Pancreas (tissue), 10 donors: ENCODE measurements at regions not wholly inside any gene's neighbourhood (a gene's known extent, or its start where the extent isn't known, plus 50 kb on each side); places are given as distances from the start of the nearest gene placed in this dataset.

ENCODE experiments used
- ATAC-seq, 4 donors: fragments of 200-7000 bp; cut with Tn5 transposase; one replicate each; pipeline versions ENCODE4 v1.8.0 to v1.9.1; 2020; ENCODE audit warnings: mild to moderate bottlenecking in 4 of 4, moderate library complexity in 4 of 4
- DNase-seq, 6 donors: peaks; one replicate each; pipeline ENCODE4 v3.0.0-alpha.2; 2020
- FAIRE-seq: peaks from 2 replicates; lab custom pipeline; 2012; peaks lifted over from hg19 to GRCh38; lab: Jason Lieb, UNC
- H3K27ac ChIP-seq, 4 donors: fragments of 200-600 bp; sonication (generic); 1 replicate in 3 of 4; 2 replicates in 1 of 4; pipeline versions ENCODE4 v1.5.0 to v1.8.0; 2020
- H3K27me3 ChIP-seq, 4 donors: fragments of 200-600 bp; one replicate each; pipeline ENCODE4 v1.8.0; 2021
- H3K36me3 ChIP-seq, 3 donors: fragments of 200-600 bp; sonication (generic) in 1 of 3; one replicate each; pipeline versions ENCODE4 v1.5.0 to v1.8.0; 2020 to 2021
- H3K4me1 ChIP-seq, 3 donors: fragments of 200-600 bp; one replicate each; pipeline ENCODE4 v1.8.0; 2021
- H3K4me3 ChIP-seq, 4 donors: fragments of 200-600 bp; sonication (generic) in 2 of 4; one replicate each; pipeline versions ENCODE4 v1.5.0 to v1.8.0; 2020 to 2021
- H3K9me3 ChIP-seq, 4 donors: fragments of 200-600 bp; one replicate each; pipeline ENCODE4 v1.8.0; 2021
- WGBS, 2 donors: extraction: QIAGEN DNeasy Blood & Tissue Kit; methylation state at CpG; one replicate each; pipeline ENCODE4 v1.1.7; 2013; 5-methylcytosine and 5-hydroxymethylcytosine counted together
- intact Hi-C, 3 donors: fragments of 100-400 bp; cut with DNase I; formaldehyde crosslinking; loops; one replicate each; pipeline versions ENCODE4 v1.11.1 to v1.14.2; 2022
- TF ChIP-seq, protein P1 (sequence below), 4 donors: fragments of 200-600 bp; sonication (generic) in 3 of 4; IDR thresholded peaks; one replicate each; pipeline versions ENCODE4 v1.5.0 to v1.8.0; 2021; ENCODE audit warnings: antibody characterized with exemption in 4 of 4
- donor health status: healthy with polysubstance abuse.
- donor health status: DM: no; HTN: no; CAD: no; lungs with moderate emphysema.
- donor health status: DM: no; HTN: no; CAD: no.
- donor health status: control.
- donor health status: control.
- donor health status: Bipolar disorder and iron deficiency.
- donor health status: DM: yes; HTN: yes; CAD: no.
- donor health status: DM: no; HTN: no; CAD: no.
- donor health status: DM: no; HTN: no; CAD: no.
- donor health status: DM: yes; HTN: yes; CAD: no.

GRCh38 chr2:44075541-44075940, 79.8 kb upstream of the LRPPRC start:
- Histone ChIP-seq H3K27ac (no peak overlapping the region), H3K36me3 (no peaks in the 10 kb centered on the region), H3K27me3 (no peaks in the 10 kb centered on the region), H3K9me3 (no peaks in the 10 kb centered on the region), H3K4me3 (no peak overlapping the region), H3K4me1 (no peaks in the 10 kb centered on the region)
- DNase-seq: no peak
- WGBS, 2 donors: 93 to 94% methylated on average over 6 of the region's 6 CpGs
- intact Hi-C loops: no loop called here
- no peak for FAIRE-seq
- ATAC-seq: peak in 2 of 4 donors; percentile 17 to 47
- TF ChIP-seq, protein P1, sequence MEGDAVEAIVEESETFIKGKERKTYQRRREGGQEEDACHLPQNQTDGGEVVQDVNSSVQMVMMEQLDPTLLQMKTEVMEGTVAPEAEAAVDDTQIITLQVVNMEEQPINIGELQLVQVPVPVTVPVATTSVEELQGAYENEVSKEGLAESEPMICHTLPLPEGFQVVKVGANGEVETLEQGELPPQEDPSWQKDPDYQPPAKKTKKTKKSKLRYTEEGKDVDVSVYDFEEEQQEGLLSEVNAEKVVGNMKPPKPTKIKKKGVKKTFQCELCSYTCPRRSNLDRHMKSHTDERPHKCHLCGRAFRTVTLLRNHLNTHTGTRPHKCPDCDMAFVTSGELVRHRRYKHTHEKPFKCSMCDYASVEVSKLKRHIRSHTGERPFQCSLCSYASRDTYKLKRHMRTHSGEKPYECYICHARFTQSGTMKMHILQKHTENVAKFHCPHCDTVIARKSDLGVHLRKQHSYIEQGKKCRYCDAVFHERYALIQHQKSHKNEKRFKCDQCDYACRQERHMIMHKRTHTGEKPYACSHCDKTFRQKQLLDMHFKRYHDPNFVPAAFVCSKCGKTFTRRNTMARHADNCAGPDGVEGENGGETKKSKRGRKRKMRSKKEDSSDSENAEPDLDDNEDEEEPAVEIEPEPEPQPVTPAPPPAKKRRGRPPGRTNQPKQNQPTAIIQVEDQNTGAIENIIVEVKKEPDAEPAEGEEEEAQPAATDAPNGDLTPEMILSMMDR (IDR thresholded peaks at IDR 0.05): no peak

DNA sequence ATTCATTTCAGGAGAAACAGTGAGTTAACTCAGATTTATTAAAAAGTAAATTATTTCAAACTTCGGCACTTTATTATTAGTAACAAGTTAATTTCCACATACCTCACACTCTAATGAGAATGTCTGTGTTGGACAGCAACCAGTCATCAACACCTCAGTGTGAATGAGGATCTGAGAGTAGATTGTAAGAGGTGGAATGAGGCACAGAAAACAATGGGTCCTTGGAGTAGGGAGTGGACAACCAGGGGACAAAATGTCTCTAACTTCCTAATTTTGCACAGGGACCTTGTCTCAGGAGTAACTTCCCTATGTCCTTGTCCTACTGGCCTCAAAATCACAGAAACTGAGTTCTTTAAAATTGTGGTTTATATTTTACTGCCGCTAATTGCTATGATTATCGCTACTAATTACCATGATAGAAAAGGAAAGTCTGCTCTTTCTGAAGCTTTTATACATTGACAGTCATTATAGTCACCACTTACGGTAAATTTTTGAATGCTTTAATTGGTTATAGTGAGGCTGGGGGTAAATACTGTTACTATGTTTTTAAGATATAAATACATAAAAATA, 82.2 kb upstream of the LRPPRC start:
- Histone ChIP-seq H3K27ac (no peak overlapping the region), H3K9me3 (no peaks in the 10 kb centered on the region), H3K4me3 (no peak overlapping the region), H3K4me1 (no peaks in the 10 kb centered on the region), H3K36me3 (no peaks in the 10 kb centered on the region), H3K27me3 (no peaks in the 10 kb centered on the region)
- intact Hi-C loops: no loop called here
- WGBS, 2 donors: 80 to 92% methylated on average over 4 of the region's 4 CpGs
- TF ChIP-seq, protein P1 (IDR thresholded peaks at IDR 0.05): no peak
- ATAC-seq (no peak), DNase-seq (no peak), FAIRE-seq (no peak)

DNA sequence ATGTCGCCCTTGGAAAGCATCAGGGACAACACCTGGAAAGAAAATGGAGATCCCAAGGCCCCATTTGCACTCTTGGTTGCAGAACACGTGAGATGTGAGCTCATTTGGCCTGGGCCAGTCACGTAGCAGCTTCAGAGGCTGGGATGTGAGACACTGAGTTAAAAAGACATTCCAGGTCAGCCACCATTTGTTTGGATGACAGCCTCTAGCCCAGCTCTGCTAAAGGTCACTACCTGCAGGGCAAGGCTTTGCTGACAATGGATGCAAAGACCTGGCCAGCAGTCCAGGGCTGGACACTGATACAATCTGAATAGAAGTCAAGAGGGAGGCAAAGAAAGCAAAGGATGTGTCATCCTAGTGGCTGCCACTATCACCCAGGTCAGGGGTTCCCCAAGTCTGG, 83.9 kb upstream of the LRPPRC start:
- Histone ChIP-seq H3K27me3 (no peaks in the 10 kb centered on the region), H3K4me3 (no peak overlapping the region), H3K9me3 (no peaks in the 10 kb centered on the region), H3K4me1 (no peaks in the 10 kb centered on the region), H3K36me3 (no peaks in the 10 kb centered on the region), H3K27ac (no peak overlapping the region)
- 74 to 83% methylated on average over 3 of the region's 3 CpGs for WGBS, 2 donors
- DNase-seq: no peak
- no peak for ATAC-seq
- intact Hi-C loops: no loop called here
- FAIRE-seq: no peak
- TF ChIP-seq, protein P1 (IDR thresholded peaks at IDR 0.05): no peak

DNA sequence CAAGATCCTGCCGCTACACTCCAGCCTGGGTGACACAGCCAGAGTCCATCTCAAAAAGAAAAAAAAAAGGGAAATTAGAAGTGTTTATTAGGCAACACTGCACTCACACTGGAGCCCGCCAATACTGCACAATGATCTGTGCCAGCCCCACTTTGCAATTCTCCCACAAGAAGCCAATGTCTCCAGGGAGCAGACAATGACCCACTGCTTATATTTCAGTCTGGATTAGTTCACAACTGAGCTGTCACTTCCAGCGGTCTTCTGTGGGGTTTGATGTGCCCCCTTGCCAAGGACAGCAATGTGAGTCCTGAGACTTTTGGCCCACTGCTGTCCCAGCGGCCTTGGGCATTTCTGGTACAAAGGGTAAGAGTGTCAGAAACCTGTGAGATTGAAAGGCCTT, 85.6 kb upstream of the PPM1B start:
- Histone ChIP-seq H3K27me3 (no peaks in the 10 kb centered on the region), H3K4me3 (no peak overlapping the region), H3K27ac (no peak overlapping the region), H3K36me3 (no peaks in the 10 kb centered on the region), H3K9me3 (no peaks in the 10 kb centered on the region), H3K4me1 (peaks cover 0 to 9% (median 5%) of the 10 kb centered on the region in 3 donors)
- intact Hi-C loops: no loop called here
- WGBS, 2 donors: 51 to 58% methylated on average over 4 of the region's 4 CpGs
- no peak for ATAC-seq
- TF ChIP-seq, protein P1 (IDR thresholded peaks at IDR 0.05): no peak
- no peak for DNase-seq
- no peak for FAIRE-seq

GRCh38 chr2:44084850-44085249, 83.8 kb upstream of the PPM1B start:
- WGBS, 2 donors: 88 to 93% methylated on average over 5 of the region's 5 CpGs
- intact Hi-C loops: no loop called here
- H3K27me3 ChIP-seq: no peaks in the 10 kb centered on the region

More at GRCh38 chr2:44084850-44085249, 83.8 kb upstream of the PPM1B start:
- Histone ChIP-seq H3K4me3 (no peak overlapping the region), H3K4me1 (peaks cover 0 to 9% (median 5%) of the 10 kb centered on the region in 3 donors), H3K36me3 (no peaks in the 10 kb centered on the region), H3K27ac (no peak overlapping the region), H3K9me3 (no peaks in the 10 kb centered on the region)
- ATAC-seq (no peak), FAIRE-seq (no peak), DNase-seq (no peak)
- TF ChIP-seq, protein P1 (IDR thresholded peaks at IDR 0.05): no peak
